HuH-7 (cell line): ENCODE measurements at regions not wholly inside any gene's neighbourhood (a gene's known extent, or its start where the extent isn't known, plus 50 kb on each side); places are given as distances from the start of the nearest gene placed in this dataset.

Source experiments
- DNase-seq: peaks from one replicate; pipeline ENCODE4 v3.0.0; 2011; ENCODE audit warnings: low spot score

GRCh38 chr1:190540366-190540765, 62.7 kb upstream of the BRINP3 start:
- no peak for DNase-seq

GRCh38 chr1:190551638-190552037, 74.0 kb upstream of the BRINP3 start:
- DNase-seq, result no peak

GRCh38 chr1:190560161-190560681, 82.6 kb upstream of the BRINP3 start:
- no peak for DNase-seq

GRCh38 chr1:190563230-190563629, 85.6 kb upstream of the BRINP3 start:
- DNase-seq, result peak; percentile 1

- no peak for DNase-seq
Measured at GRCh38 chr1:190564117-190564516, 86.5 kb upstream of the BRINP3 start.

- no peak for DNase-seq
Measured at GRCh38 chr1:190578017-190578416, 100.4 kb upstream of the BRINP3 start.

GRCh38 chr1:190578526-190578925, 100.9 kb upstream of the BRINP3 start:
- no peak for DNase-seq

GRCh38 chr1:190579552-190580193, 102.0 kb upstream of the BRINP3 start:
- DNase-seq, result no peak

GRCh38 chr1:190583862-190584261, 106.2 kb upstream of the BRINP3 start:
- DNase-seq, result no peak

GRCh38 chr1:190588424-190588823, 110.8 kb upstream of the BRINP3 start:
- no peak for DNase-seq

- DNase-seq, result no peak
Measured at GRCh38 chr1:190595438-190595837, 117.8 kb upstream of the BRINP3 start.

- peak; percentile 5 for DNase-seq
Measured at GRCh38 chr1:190597294-190597693, 119.6 kb upstream of the BRINP3 start.

GRCh38 chr1:190599670-190600069, 122.0 kb upstream of the BRINP3 start:
- no peak for DNase-seq

- no peak for DNase-seq
Measured at GRCh38 chr1:190602325-190602724, 124.7 kb upstream of the BRINP3 start.

GRCh38 chr1:190608282-190608681, 130.6 kb upstream of the BRINP3 start:
- DNase-seq, result no peak

- no peak for DNase-seq
Measured at GRCh38 chr1:190615818-190616217, 138.2 kb upstream of the BRINP3 start.

- no peak for DNase-seq
Measured at GRCh38 chr1:190616235-190616634, 138.6 kb upstream of the BRINP3 start.

GRCh38 chr1:190619724-190620123, 142.1 kb upstream of the BRINP3 start:
- no peak for DNase-seq

GRCh38 chr1:190633488-190633887, 155.8 kb upstream of the BRINP3 start:
- DNase-seq, result no peak

GRCh38 chr1:190634134-190634533, 156.5 kb upstream of the BRINP3 start:
- DNase-seq, result no peak

- DNase-seq, result no peak
Measured at GRCh38 chr1:190649553-190649952, 171.9 kb upstream of the BRINP3 start.

- DNase-seq, result no peak
Measured at GRCh38 chr1:190658907-190659306, 181.2 kb upstream of the BRINP3 start.

- no peak for DNase-seq
Measured at GRCh38 chr1:190663962-190664361, 186.3 kb upstream of the BRINP3 start.

- no peak for DNase-seq
Measured at GRCh38 chr1:190665045-190665444, 187.4 kb upstream of the BRINP3 start.
